CD14-positive monocyte (primary cell): ENCODE measurements at regions not wholly inside any gene's neighbourhood (a gene's known extent, or its start where the extent isn't known, plus 50 kb on each side); places are given as distances from the start of the nearest gene placed in this dataset.

Experiments
- DNase-seq, 3 donors: peaks; one replicate each; pipeline ENCODE4 v3.0.0-alpha.2; 2011 to 2022
- H2AFZ ChIP-seq: 2 replicates; pipeline ENCODE4 v1.6.0; 2012; ENCODE audit warnings: mild to moderate bottlenecking, low read depth, low read length, inconsistent platforms; ENCODE audit not compliant: insufficient read depth, poor library complexity, severe bottlenecking
- H3K27ac ChIP-seq, 2 donors: 1 replicate in 1 of 2; 2 replicates in 1 of 2; pipeline ENCODE4 v1.5.1; 2012 to 2013; ENCODE audit warnings: low read length in 2 of 2, control low read depth in 1 of 2, inconsistent platforms in 1 of 2, low read depth in 1 of 2, mild to moderate bottlenecking in 1 of 2
- H3K27me3 ChIP-seq, 2 donors: one replicate each; pipeline versions ENCODE4 v1.6.0 to v1.6.1; 2011 to 2013; ENCODE audit warnings: low read length in 2 of 2; ENCODE audit not compliant: control insufficient read depth in 2 of 2, insufficient read depth in 2 of 2
- H3K36me3 ChIP-seq, 2 donors: replicated peaks in 1 of 2; 1 replicate in 1 of 2; 2 replicates in 1 of 2; pipeline versions ENCODE4 v1.5.1 to v1.6.1; 2012 to 2013; ENCODE audit warnings: low read length in 2 of 2, control low read depth in 1 of 2, inconsistent platforms in 1 of 2, mild to moderate bottlenecking in 1 of 2; ENCODE audit not compliant: insufficient read depth in 2 of 2, control insufficient read depth in 1 of 2
- H3K4me1 ChIP-seq, 2 donors: 1 replicate in 1 of 2; 2 replicates in 1 of 2; pipeline versions ENCODE4 v1.5.1 to v1.6.1; 2012 to 2013; ENCODE audit warnings: low read length in 2 of 2, control low read depth in 1 of 2, inconsistent platforms in 1 of 2, mild to moderate bottlenecking in 1 of 2, moderate library complexity in 1 of 2; ENCODE audit not compliant: insufficient read depth in 2 of 2, control insufficient read depth in 1 of 2
- H3K4me2 ChIP-seq: replicated peaks from 2 replicates; pipeline ENCODE3; 2012; ENCODE audit warnings: low read length, moderate library complexity, mild to moderate bottlenecking; ENCODE audit not compliant: poor library complexity, severe bottlenecking; ENCODE audit errors: extremely low read depth
- H3K4me3 ChIP-seq, 3 experiments: fragments of 200-600 bp in 1 of 3; sonication (generic) in 1 of 3; replicated peaks in 1 of 3; 1 replicate in 2 of 3; 2 replicates in 1 of 3; pipeline ENCODE4 v1.5.1; 2011 to 2013; ENCODE audit warnings: low read length in 3 of 3, mild to moderate bottlenecking in 3 of 3, control low read depth in 2 of 3, low read depth in 2 of 3, inconsistent platforms in 1 of 3, moderate library complexity in 1 of 3
- H3K79me2 ChIP-seq: 2 replicates; pipeline ENCODE4 v1.6.0; 2012; ENCODE audit warnings: mild to moderate bottlenecking, control low read depth, inconsistent platforms, low read length, moderate library complexity; ENCODE audit not compliant: insufficient read depth
- H3K9ac ChIP-seq: 2 replicates; pipeline ENCODE4 v1.6.0; 2017; ENCODE audit warnings: low read length, mild to moderate bottlenecking; ENCODE audit not compliant: insufficient read depth, poor library complexity, severe bottlenecking
- H3K9me3 ChIP-seq, 2 donors: replicated peaks in 1 of 2; 1 replicate in 1 of 2; 2 replicates in 1 of 2; pipeline versions ENCODE4 v1.5.1 to v1.6.1; 2012 to 2013; ENCODE audit warnings: low read length in 2 of 2, control low read depth in 1 of 2; ENCODE audit not compliant: control insufficient read depth in 1 of 2, insufficient read depth in 1 of 2
- H4K20me1 ChIP-seq: 2 replicates; pipeline ENCODE4 v1.6.0; 2012; ENCODE audit warnings: mild to moderate bottlenecking, low read length, control low read depth, moderate library complexity; ENCODE audit not compliant: insufficient read depth
- H3K27ac Mint-ChIP-seq, 7 donors: one replicate each; pipeline ENCODE4 v1.8.0; 2020; ENCODE audit warnings: mild to moderate bottlenecking in 7 of 7, mixed read lengths in 7 of 7, moderate library complexity in 6 of 7, inconsistent platforms in 2 of 7
- H3K27me3 Mint-ChIP-seq, 3 donors: one replicate each; pipeline ENCODE4 v1.8.0; 2021 to 2022; ENCODE audit warnings: low read depth in 3 of 3, mild to moderate bottlenecking in 3 of 3, mixed read lengths in 3 of 3, moderate library complexity in 3 of 3, inconsistent platforms in 1 of 3
- H3K36me3 Mint-ChIP-seq, 2 donors: one replicate each; pipeline ENCODE4 v1.8.0; 2020; ENCODE audit warnings: mixed read lengths in 2 of 2, inconsistent platforms in 1 of 2, mild to moderate bottlenecking in 1 of 2
- H3K4me1 Mint-ChIP-seq: one replicate; pipeline ENCODE4 v1.8.0; 2020; ENCODE audit warnings: mild to moderate bottlenecking, mixed read lengths
- H3K4me3 Mint-ChIP-seq, 2 donors: one replicate each; pipeline ENCODE4 v1.8.0; 2020; ENCODE audit warnings: mild to moderate bottlenecking in 2 of 2, mixed read lengths in 2 of 2, moderate library complexity in 1 of 2
- H3K9me3 Mint-ChIP-seq, 7 donors: one replicate each; pipeline ENCODE4 v1.8.0; 2020 to 2022; ENCODE audit warnings: mixed read lengths in 7 of 7, mild to moderate bottlenecking in 6 of 7, moderate library complexity in 6 of 7, inconsistent platforms in 2 of 7
- CTCF ChIP-seq: fragments of 200-600 bp; IDR thresholded peaks from one replicate; pipeline ENCODE4 v1.8.0; 2022; ENCODE audit warnings: antibody characterized with exemption, mild to moderate bottlenecking
- WGBS: methylation state at CpG from one replicate; pipeline ENCODE4 v1.1.5; 2013; ENCODE audit warnings: missing lambda C conversion rate; ENCODE audit not compliant: insufficient coverage; 5-methylcytosine and 5-hydroxymethylcytosine counted together
- intact Hi-C, 2 donors: fragments of 100-400 bp; cut with micrococcal nuclease; formaldehyde crosslinking; loops; one replicate each; pipeline versions ENCODE4 v1.15.0 to v1.15.1; 2023

- no peak for DNase-seq
- Histone ChIP-seq H3K27ac (no peak overlapping the region), H3K4me3 (no peak overlapping the region), H3K79me2 (no peaks in the 10 kb centered on the region), H3K4me1 (peaks cover 7% of the 10 kb centered on the region in 2 donors), H3K4me2 (no peak overlapping the region), H3K9me3 (no peaks in the 10 kb centered on the region), H3K9ac (no peak overlapping the region), H3K27me3 (no peaks in the 10 kb centered on the region), H4K20me1 (no peaks in the 10 kb centered on the region), H3K36me3 (no peaks in the 10 kb centered on the region), H2AFZ (no peak overlapping the region)
- Mint-ChIP-seq H3K27ac (no peak overlapping the region), H3K4me1 (peaks cover 10% of the 10 kb centered on the region), H3K27me3 (peaks cover 0 to 4% (median 4%) of the 10 kb centered on the region in 3 donors), H3K36me3 (no peaks in the 10 kb centered on the region), H3K9me3 (peaks cover 0 to 2% (median 0%) of the 10 kb centered on the region in 7 donors), H3K4me3 (no peak overlapping the region)
- intact Hi-C loops = no loop called here
- no CpG with 5 or more reads among the region's 5 CpGs for WGBS
- no peak for TF ChIP-seq CTCF
Measured at GRCh38 chr2:48072583-48072982, 166.3 kb upstream of the FBXO11 start.

GRCh38 chr2:48075631-48076030, 169.3 kb upstream of the FBXO11 start:
- Histone ChIP-seq H3K4me1 (peaks cover 12 to 13% of the 10 kb centered on the region in 2 donors), H3K9me3 (no peaks in the 10 kb centered on the region), H3K79me2 (no peaks in the 10 kb centered on the region), H3K9ac (no peak overlapping the region), H3K36me3 (no peaks in the 10 kb centered on the region), H3K4me3 (no peak overlapping the region), H3K27me3 (no peaks in the 10 kb centered on the region), H2AFZ (no peak overlapping the region), H4K20me1 (no peaks in the 10 kb centered on the region), H3K4me2 (no peak overlapping the region), H3K27ac (no peak overlapping the region)
- Mint-ChIP-seq H3K36me3 (no peaks in the 10 kb centered on the region), H3K27me3 (peaks cover 0 to 6% (median 4%) of the 10 kb centered on the region in 3 donors), H3K4me3 (no peak overlapping the region), H3K4me1 (peaks cover 13% of the 10 kb centered on the region), H3K9me3 (peaks cover 0 to 2% (median 0%) of the 10 kb centered on the region in 7 donors), H3K27ac (no peak overlapping the region)
- 100% methylated on average over 1 of the region's 2 CpGs for WGBS
- DNase-seq = no peak
- intact Hi-C loops = no loop called here
- TF ChIP-seq CTCF = no peak
